ENCODE measurements at regions not wholly inside any gene's neighbourhood (a gene's known extent, or its start where the extent isn't known, plus 50 kb on each side); places are given as distances from the start of the nearest gene placed in this dataset.

GRCh38 chr5:87069311-87069710, 198.4 kb upstream of the RASA1 start:
- no peak for DNase-seq

GRCh38 chr5:87069974-87070608, 197.6 kb upstream of the RASA1 start:
- no peak for DNase-seq

- no peak for DNase-seq
These were observed 193.6 kb upstream of the RASA1 start for GRCh38 chr5:87074072-87074471.

GRCh38 chr5:87074934-87075541, 192.6 kb upstream of the RASA1 start:
- DNase-seq = no peak

GRCh38 chr5:87076411-87076810, 191.3 kb upstream of the RASA1 start:
- no peak for DNase-seq

- no peak for DNase-seq
These were observed 190.8 kb upstream of the RASA1 start for GRCh38 chr5:87076931-87077330.

GRCh38 chr5:87079219-87079618, 188.5 kb upstream of the RASA1 start:
- DNase-seq = no peak

GRCh38 chr5:87081016-87081415, 186.7 kb upstream of the RASA1 start:
- no peak for DNase-seq

- no peak for DNase-seq
These were observed 185.9 kb upstream of the RASA1 start for GRCh38 chr5:87081511-87082372.

GRCh38 chr5:87094347-87094746, 173.3 kb upstream of the RASA1 start:
- no peak for DNase-seq

GRCh38 chr5:87094833-87095232, 172.8 kb upstream of the RASA1 start:
- DNase-seq = no peak

- DNase-seq = no peak
These were observed 171.9 kb upstream of the RASA1 start for GRCh38 chr5:87095787-87096186.

- DNase-seq = no peak
These were observed 170.0 kb upstream of the RASA1 start for GRCh38 chr5:87097664-87098063.

GRCh38 chr5:87099291-87099839, 168.3 kb upstream of the RASA1 start:
- DNase-seq = no peak

- DNase-seq = no peak
These were observed 167.7 kb upstream of the RASA1 start for GRCh38 chr5:87099968-87100367.

- no peak for DNase-seq
These were observed 166.4 kb upstream of the RASA1 start for GRCh38 chr5:87101321-87101720.

- no peak for DNase-seq
These were observed 164.8 kb upstream of the RASA1 start for GRCh38 chr5:87102841-87103240.

GRCh38 chr5:87103616-87104287, 163.9 kb upstream of the RASA1 start:
- DNase-seq = no peak

- no peak for DNase-seq
These were observed 162.1 kb upstream of the RASA1 start for GRCh38 chr5:87105577-87105976.

GRCh38 chr5:87109746-87110145, 157.9 kb upstream of the RASA1 start:
- no peak for DNase-seq

GRCh38 chr5:87110721-87111120, 157.0 kb upstream of the RASA1 start:
- DNase-seq = no peak

GRCh38 chr5:87113861-87114260, 153.8 kb upstream of the RASA1 start:
- no peak for DNase-seq

- no peak for DNase-seq
These were observed 153.1 kb upstream of the RASA1 start for GRCh38 chr5:87114631-87115030.
